C4-2B (cell line): ENCODE measurements at regions not wholly inside any gene's neighbourhood (a gene's known extent, or its start where the extent isn't known, plus 50 kb on each side); places are given as distances from the start of the nearest gene placed in this dataset.

Experiments used
- H3K27ac ChIP-seq: fragments of 450-650 bp; 2 replicates; pipeline ENCODE4 v1.5.1; 2017
- CTCF ChIP-seq: fragments of 450-650 bp; conservative IDR thresholded peaks from 2 replicates; pipeline ENCODE4 v1.5.1; 2017; ENCODE audit warnings: mild to moderate bottlenecking
- ZFX ChIP-seq: fragments of 450-650 bp; IDR thresholded peaks from 2 replicates; pipeline ENCODE4 v1.6.1; 2017

- no peak overlapping the region for H3K27ac ChIP-seq
- TF ChIP-seq CTCF = no peak
- TF ChIP-seq ZFX = no peak
Measured at GRCh38 chr10:5268743-5269142, 72.1 kb downstream of the AKR1C4 start.

DNA sequence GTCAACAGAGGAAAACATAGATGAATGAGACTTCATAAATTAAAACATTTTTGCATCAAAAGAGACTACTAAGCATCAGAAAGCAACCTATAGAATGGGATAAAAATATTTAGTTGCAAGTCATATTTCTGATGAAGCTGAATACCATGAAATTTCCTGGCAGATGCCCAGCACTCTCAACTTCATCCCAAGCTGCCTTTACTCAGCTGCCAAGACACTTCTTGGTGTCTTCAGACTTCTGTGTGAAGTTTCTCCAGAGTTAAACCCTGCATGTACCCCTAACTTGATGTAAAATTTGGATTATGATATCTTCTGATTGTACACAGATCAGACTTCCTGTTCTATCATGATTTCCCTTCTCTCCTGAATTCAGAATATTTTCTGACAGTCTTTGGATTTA is 73.2 kb downstream of the AKR1C4 start:
- no peak overlapping the region for H3K27ac ChIP-seq
- TF ChIP-seq ZFX = no peak
- no peak for TF ChIP-seq CTCF

DNA sequence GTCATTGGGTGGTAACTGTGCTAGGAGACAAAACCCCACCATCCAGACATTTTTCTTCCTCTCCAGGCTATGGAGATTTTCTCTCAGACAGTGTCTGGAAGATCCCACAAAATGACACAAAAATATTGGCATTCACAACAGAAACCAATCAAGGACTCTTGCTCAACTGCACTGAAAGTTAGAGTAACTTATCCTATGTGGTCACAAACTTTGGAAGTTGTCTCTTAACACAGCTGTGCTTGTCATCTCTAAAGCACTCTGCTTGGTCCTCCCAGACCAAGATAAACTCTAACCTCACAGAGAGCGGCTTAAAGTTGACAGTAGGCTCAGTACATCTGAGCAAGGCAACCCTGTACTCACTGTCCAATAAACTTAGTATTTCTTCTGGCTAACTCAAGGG is 74.9 kb downstream of the AKR1C4 start:
- TF ChIP-seq CTCF = no peak
- no peak for TF ChIP-seq ZFX

DNA sequence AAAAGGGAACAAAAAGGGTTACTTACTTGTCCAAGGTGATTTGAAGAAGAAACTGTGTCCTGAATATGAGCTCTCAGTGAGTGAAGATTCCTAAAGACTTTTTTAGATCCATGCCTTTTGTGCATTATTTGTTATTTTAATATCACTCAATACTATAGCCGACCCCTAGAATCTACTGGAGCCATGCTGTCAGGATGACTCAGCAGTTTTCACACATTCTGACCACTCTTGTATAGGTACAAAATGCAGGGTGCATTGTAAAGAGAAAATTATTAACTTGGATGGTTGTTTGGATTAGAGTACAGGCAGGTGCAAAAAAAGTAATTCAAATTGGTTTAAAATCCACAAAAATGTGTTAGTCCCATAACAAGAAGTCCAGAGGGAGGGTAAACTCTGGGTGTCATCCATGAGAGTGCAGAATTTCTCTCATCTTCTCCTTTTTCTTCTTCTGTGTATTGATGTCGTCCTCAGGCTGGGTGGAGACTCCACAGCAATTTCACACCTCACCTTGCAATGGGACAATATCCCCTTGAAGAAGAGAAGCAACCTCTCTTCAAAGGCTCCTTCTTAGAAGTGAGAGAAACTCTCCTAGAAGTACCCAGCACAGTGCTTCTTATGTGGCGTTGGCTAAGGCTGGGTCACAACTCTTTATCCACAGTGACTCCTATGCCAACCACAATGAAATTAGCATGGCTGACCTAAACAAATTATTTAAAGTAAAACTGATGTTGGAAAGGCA is 75.6 kb downstream of the AKR1C4 start:
- TF ChIP-seq ZFX = no peak
- no peak for TF ChIP-seq CTCF

More for the DNA sequence above, 74.9 kb downstream of the AKR1C4 start:
- no peak overlapping the region for H3K27ac ChIP-seq

DNA sequence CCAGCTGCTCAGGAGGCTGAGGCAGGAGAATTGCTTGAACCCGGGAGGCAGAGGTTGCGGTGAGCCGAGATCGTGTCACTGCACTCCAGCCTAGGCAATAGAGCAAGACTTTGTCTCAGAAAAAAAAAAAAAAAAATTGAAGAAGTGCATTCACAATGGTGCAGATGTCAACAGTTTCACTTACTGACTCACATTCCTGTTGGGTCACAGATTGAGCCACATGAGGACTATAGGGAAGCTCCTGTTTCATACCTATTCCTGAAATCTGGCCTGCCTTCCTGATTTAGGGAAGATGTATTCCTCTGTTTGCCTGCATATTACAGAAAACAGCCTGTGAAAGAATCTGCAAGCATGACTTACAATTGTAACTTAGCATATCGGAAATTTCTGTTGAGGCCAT is 78.2 kb downstream of the AKR1C4 start:
- no peak overlapping the region for H3K27ac ChIP-seq
- TF ChIP-seq CTCF (no peak), ZFX (no peak)

More for the DNA sequence above, 75.6 kb downstream of the AKR1C4 start:
- H3K27ac ChIP-seq = no peak overlapping the region

DNA sequence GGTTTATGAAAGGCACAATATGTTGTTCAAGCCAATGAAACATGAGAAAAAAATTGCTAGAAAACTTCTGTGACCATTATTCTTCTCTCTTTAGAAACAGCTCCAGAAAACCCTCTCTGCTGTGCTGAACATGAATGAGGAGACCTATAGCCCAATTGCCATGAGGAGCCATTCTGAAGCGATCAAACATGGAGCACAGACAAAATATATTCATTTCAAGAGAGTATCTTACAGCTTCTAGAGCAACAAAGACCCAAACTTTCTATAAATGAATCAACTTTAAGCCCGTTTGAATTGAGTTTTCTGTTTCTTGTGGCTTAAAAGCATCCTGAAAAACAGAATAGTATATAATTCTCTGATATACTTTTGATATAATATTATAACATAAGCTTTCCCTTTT is 83.4 kb upstream of the UCN3 start:
- TF ChIP-seq CTCF (no peak), ZFX (no peak)
- H3K27ac ChIP-seq = no peak overlapping the region

DNA sequence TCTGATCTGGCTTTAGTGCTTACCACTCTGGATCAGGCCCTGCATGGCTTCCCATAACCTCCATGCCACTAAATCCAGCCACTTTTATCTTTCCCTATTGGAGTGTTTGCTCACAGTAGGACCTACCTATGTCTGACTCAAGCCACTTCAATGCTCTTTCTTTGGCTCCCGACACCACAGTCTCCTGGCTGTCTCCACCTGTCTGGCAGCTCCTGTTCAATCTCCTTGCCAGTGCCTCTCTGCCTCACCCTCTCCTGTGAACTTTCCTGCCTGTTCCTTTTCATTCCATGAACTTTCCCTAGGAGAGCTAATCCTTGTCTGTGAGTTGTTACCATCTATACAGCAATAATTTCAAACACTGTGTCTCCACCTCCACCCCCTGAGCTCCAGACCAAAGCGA is 82.6 kb upstream of the UCN3 start:
- H3K27ac ChIP-seq = no peak overlapping the region
- TF ChIP-seq CTCF (no peak), ZFX (no peak)
